SK-N-SH treated with all-trans-retinoic acid at 6 μM for 48 hours (cell line): ENCODE measurements at regions not wholly inside any gene's neighbourhood (a gene's known extent, or its start where the extent isn't known, plus 50 kb on each side); places are given as distances from the start of the nearest gene placed in this dataset.

Source experiments
- ATAC-seq: fragments of 200-7000 bp; cut with Tn5 transposase; 3 replicates; pipeline ENCODE4 v1.9.1; 2020; ENCODE audit warnings: mild to moderate bottlenecking, moderate library complexity
- ARNTL ChIP-seq: fragments of 450-650 bp; formaldehyde crosslinking; IDR thresholded peaks from 2 replicates; pipeline ENCODE4 v1.5.0; 2020; ENCODE audit warnings: low read depth, mild to moderate bottlenecking, moderate library complexity, borderline replicate concordance
- CSDC2 ChIP-seq: fragments of 250-450 bp; sonication (Bioruptor Pico); IDR thresholded peaks from 2 replicates; pipeline ENCODE4 v1.5.0; 2020; ENCODE audit warnings: mild to moderate bottlenecking, moderate library complexity
- GLIS3 ChIP-seq: fragments of 250-450 bp; sonication (Bioruptor Pico); IDR thresholded peaks from 2 replicates; pipeline ENCODE4 v1.5.0; 2020; ENCODE audit warnings: mild to moderate bottlenecking, moderate library complexity
- ISL1 ChIP-seq: fragments of 250-450 bp; sonication (Bioruptor Pico); IDR thresholded peaks from 2 replicates; pipeline ENCODE4 v2.1.2; 2022; ENCODE audit warnings: mild to moderate bottlenecking, moderate library complexity
- OSR1 ChIP-seq: fragments of 250-450 bp; sonication (Bioruptor Pico); IDR thresholded peaks from 2 replicates; pipeline ENCODE4 v1.8.0; 2022; ENCODE audit warnings: moderate library complexity, mild to moderate bottlenecking, inconsistent platforms
- PPARA ChIP-seq: fragments of 250-450 bp; sonication (Bioruptor Pico); IDR thresholded peaks from 2 replicates; pipeline ENCODE4 v1.5.0; 2020; ENCODE audit warnings: mild to moderate bottlenecking, borderline replicate concordance
- RARB ChIP-seq: fragments of 250-450 bp; sonication (Bioruptor Pico); IDR thresholded peaks from 2 replicates; pipeline ENCODE4 v1.8.0; 2021; ENCODE audit warnings: mild to moderate bottlenecking, moderate library complexity
- SNAI2 ChIP-seq: fragments of 250-450 bp; sonication (Bioruptor Pico); IDR thresholded peaks from 2 replicates; pipeline ENCODE4 v1.5.0; 2020; ENCODE audit warnings: mild to moderate bottlenecking, moderate library complexity
- TCF4 ChIP-seq: fragments of 250-450 bp; sonication (Bioruptor Pico); IDR thresholded peaks from 2 replicates; pipeline ENCODE4 v1.8.0; 2021; ENCODE audit warnings: mild to moderate bottlenecking, moderate library complexity, borderline replicate concordance
- TOX ChIP-seq: fragments of 250-450 bp; sonication (Bioruptor Pico); IDR thresholded peaks from 2 replicates; pipeline ENCODE4 v1.8.0; 2021; ENCODE audit warnings: mild to moderate bottlenecking, moderate library complexity, borderline replicate concordance
- ZC3H10 ChIP-seq: fragments of 250-450 bp; sonication (Bioruptor Pico); IDR thresholded peaks from 2 replicates; pipeline ENCODE4 v1.5.1; 2021; ENCODE audit warnings: mild to moderate bottlenecking, moderate library complexity
- ZFP3 ChIP-seq: fragments of 250-450 bp; sonication (Bioruptor Pico); IDR thresholded peaks from 2 replicates; pipeline ENCODE4 v1.5.0; 2020; ENCODE audit warnings: mild to moderate bottlenecking, moderate library complexity
- ZFP30 ChIP-seq: fragments of 450-650 bp; formaldehyde crosslinking; IDR thresholded peaks from 2 replicates; pipeline ENCODE4 v1.5.0; 2022; ENCODE audit warnings: mild to moderate bottlenecking, moderate library complexity
- ZNF565 ChIP-seq: fragments of 450-650 bp; formaldehyde crosslinking; conservative IDR thresholded peaks from 2 replicates; pipeline ENCODE4 v1.5.0; 2020; ENCODE audit warnings: low read depth, mild to moderate bottlenecking, moderate library complexity
- ZNF70 ChIP-seq: fragments of 450-650 bp; formaldehyde crosslinking; IDR thresholded peaks from 2 replicates; pipeline ENCODE4 v1.5.0; 2020; ENCODE audit warnings: mild to moderate bottlenecking, moderate library complexity
- ZNF8 ChIP-seq: fragments of 450-650 bp; formaldehyde crosslinking; IDR thresholded peaks from 2 replicates; pipeline ENCODE4 v1.5.0; 2020; ENCODE audit warnings: mild to moderate bottlenecking, moderate library complexity
- TF ChIP-seq, protein P1 (sequence below): fragments of 250-450 bp; sonication (Bioruptor Pico); IDR thresholded peaks from 2 replicates; pipeline ENCODE4 v1.5.0; 2020; ENCODE audit warnings: mild to moderate bottlenecking, moderate library complexity
- TF ChIP-seq, protein P2 (sequence below): fragments of 250-450 bp; sonication (Bioruptor Pico); IDR thresholded peaks from 2 replicates; pipeline ENCODE4 v1.5.1; 2021; ENCODE audit warnings: mild to moderate bottlenecking, moderate library complexity
- TF ChIP-seq, protein P3 (sequence below): fragments of 250-450 bp; sonication (Bioruptor Pico); IDR thresholded peaks from 2 replicates; pipeline ENCODE4 v1.5.1; 2020; ENCODE audit warnings: low read depth, mild to moderate bottlenecking, moderate library complexity
- TF ChIP-seq, protein P4 (sequence below): fragments of 250-450 bp; sonication (Bioruptor Pico); IDR thresholded peaks from 2 replicates; pipeline ENCODE4 v1.8.0; 2020; ENCODE audit warnings: mild to moderate bottlenecking, moderate library complexity, borderline replicate concordance

DNA sequence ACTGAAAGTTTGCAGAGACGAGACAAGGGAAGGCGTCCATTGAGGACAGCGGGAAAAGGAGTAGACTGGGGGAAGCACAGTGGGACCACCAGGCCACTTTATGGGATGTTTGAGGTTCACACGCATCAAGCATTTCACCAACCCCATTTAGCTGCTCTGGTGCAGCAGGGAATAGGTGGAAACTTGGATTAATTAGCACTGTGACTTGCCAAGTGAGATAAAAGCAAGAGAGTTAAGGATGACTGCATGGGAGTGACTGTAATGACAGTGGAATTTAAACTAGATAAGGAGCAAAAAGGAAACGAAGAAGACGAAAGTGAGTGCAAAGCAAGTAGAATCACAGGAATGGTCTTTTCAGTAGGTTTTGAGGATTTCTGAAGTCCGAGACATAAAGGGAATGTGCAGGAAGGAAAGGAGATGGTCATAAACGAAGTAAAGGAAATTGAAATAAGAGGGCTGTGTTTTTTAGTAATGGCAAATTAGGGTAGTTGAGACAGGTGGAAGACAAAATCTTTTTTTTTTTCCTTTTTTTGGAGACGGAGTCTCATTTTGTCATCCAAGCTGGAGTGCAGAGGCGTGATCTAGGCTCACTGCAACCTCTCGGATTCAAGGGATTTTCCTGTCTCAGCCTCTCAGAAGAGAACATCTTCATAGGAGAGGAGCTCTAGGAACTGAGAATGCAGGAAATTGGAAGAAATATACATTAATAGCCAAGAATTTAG lies 119.0 kb upstream of the MAP9 start (continued):
- TF ChIP-seq, protein P1, sequence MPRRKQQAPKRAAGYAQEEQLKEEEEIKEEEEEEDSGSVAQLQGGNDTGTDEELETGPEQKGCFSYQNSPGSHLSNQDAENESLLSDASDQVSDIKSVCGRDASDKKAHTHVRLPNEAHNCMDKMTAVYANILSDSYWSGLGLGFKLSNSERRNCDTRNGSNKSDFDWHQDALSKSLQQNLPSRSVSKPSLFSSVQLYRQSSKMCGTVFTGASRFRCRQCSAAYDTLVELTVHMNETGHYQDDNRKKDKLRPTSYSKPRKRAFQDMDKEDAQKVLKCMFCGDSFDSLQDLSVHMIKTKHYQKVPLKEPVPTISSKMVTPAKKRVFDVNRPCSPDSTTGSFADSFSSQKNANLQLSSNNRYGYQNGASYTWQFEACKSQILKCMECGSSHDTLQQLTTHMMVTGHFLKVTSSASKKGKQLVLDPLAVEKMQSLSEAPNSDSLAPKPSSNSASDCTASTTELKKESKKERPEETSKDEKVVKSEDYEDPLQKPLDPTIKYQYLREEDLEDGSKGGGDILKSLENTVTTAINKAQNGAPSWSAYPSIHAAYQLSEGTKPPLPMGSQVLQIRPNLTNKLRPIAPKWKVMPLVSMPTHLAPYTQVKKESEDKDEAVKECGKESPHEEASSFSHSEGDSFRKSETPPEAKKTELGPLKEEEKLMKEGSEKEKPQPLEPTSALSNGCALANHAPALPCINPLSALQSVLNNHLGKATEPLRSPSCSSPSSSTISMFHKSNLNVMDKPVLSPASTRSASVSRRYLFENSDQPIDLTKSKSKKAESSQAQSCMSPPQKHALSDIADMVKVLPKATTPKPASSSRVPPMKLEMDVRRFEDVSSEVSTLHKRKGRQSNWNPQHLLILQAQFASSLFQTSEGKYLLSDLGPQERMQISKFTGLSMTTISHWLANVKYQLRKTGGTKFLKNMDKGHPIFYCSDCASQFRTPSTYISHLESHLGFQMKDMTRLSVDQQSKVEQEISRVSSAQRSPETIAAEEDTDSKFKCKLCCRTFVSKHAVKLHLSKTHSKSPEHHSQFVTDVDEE (CRISPR knock-in tag): no peak

DNA sequence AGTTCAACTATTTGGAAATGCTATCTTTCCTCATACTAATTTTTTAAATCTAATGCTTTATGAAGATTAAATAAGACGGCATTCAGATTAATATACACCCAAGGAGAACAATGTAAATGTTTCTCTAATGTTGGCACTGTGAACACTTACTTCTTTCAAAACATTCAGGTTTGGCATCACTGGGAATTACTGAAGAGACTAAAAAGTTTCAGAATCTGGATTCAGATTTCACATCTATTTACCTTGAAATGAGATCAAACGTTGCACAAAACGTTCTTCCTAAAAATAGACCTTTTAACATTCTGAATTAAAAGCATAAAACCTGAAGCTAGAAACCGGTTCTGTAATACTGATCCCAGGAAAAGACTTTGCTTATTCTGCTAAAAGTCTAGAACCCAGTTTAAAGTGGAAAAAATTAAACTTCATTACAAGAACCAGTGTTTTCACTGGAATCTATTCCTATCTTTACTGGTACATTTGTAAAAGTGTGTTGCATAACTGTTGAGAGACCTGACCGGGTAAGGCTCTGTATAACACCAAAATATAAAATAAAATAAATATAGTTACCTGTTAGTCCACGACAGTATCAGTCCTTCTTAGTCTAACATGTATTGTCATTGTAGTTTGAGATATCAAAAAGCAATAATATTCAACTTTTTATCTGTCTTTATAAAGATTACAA lies 117.4 kb upstream of the MAP9 start:
- no peak for ATAC-seq
- TF ChIP-seq TOX (no peak), PPARA (no peak), OSR1 (no peak), ZFP30 (CRISPR knock-in tag) (no peak), RARB (CRISPR knock-in tag) (no peak), ZNF8 (CRISPR knock-in tag) (no peak), ZFP3 (CRISPR knock-in tag) (no peak), ISL1 (no peak), TCF4 (no peak), ZC3H10 (CRISPR knock-in tag) (no peak), ZNF70 (CRISPR knock-in tag) (no peak), ZNF565 (CRISPR knock-in tag) (no peak), GLIS3 (no peak), CSDC2 (CRISPR knock-in tag) (no peak), ARNTL (CRISPR knock-in tag) (no peak), SNAI2 (CRISPR knock-in tag) (no peak)
- TF ChIP-seq, protein P1 (CRISPR knock-in tag): no peak
- TF ChIP-seq, protein P2, sequence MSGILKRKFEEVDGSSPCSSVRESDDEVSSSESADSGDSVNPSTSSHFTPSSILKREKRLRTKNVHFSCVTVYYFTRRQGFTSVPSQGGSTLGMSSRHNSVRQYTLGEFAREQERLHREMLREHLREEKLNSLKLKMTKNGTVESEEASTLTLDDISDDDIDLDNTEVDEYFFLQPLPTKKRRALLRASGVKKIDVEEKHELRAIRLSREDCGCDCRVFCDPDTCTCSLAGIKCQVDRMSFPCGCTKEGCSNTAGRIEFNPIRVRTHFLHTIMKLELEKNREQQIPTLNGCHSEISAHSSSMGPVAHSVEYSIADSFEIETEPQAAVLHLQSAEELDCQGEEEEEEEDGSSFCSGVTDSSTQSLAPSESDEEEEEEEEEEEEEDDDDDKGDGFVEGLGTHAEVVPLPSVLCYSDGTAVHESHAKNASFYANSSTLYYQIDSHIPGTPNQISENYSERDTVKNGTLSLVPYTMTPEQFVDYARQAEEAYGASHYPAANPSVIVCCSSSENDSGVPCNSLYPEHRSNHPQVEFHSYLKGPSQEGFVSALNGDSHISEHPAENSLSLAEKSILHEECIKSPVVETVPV (CRISPR knock-in tag): no peak
- TF ChIP-seq, protein P3, sequence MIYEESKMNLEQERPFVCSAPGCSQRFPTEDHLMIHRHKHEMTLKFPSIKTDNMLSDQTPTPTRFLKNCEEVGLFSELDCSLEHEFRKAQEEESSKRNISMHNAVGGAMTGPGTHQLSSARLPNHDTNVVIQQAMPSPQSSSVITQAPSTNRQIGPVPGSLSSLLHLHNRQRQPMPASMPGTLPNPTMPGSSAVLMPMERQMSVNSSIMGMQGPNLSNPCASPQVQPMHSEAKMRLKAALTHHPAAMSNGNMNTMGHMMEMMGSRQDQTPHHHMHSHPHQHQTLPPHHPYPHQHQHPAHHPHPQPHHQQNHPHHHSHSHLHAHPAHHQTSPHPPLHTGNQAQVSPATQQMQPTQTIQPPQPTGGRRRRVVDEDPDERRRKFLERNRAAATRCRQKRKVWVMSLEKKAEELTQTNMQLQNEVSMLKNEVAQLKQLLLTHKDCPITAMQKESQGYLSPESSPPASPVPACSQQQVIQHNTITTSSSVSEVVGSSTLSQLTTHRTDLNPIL: no peak
- TF ChIP-seq, protein P4, sequence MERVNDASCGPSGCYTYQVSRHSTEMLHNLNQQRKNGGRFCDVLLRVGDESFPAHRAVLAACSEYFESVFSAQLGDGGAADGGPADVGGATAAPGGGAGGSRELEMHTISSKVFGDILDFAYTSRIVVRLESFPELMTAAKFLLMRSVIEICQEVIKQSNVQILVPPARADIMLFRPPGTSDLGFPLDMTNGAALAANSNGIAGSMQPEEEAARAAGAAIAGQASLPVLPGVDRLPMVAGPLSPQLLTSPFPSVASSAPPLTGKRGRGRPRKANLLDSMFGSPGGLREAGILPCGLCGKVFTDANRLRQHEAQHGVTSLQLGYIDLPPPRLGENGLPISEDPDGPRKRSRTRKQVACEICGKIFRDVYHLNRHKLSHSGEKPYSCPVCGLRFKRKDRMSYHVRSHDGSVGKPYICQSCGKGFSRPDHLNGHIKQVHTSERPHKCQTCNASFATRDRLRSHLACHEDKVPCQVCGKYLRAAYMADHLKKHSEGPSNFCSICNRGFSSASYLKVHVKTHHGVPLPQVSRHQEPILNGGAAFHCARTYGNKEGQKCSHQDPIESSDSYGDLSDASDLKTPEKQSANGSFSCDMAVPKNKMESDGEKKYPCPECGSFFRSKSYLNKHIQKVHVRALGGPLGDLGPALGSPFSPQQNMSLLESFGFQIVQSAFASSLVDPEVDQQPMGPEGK: no peak
